ENCODE measurements at regions not wholly inside any gene's neighbourhood (a gene's known extent, or its start where the extent isn't known, plus 50 kb on each side); places are given as distances from the start of the nearest gene placed in this dataset.

GRCh38 chr22:48647051-48647450 is 1180.6 kb downstream of the BRD1 start:
- TF ChIP-seq, protein P1, sequence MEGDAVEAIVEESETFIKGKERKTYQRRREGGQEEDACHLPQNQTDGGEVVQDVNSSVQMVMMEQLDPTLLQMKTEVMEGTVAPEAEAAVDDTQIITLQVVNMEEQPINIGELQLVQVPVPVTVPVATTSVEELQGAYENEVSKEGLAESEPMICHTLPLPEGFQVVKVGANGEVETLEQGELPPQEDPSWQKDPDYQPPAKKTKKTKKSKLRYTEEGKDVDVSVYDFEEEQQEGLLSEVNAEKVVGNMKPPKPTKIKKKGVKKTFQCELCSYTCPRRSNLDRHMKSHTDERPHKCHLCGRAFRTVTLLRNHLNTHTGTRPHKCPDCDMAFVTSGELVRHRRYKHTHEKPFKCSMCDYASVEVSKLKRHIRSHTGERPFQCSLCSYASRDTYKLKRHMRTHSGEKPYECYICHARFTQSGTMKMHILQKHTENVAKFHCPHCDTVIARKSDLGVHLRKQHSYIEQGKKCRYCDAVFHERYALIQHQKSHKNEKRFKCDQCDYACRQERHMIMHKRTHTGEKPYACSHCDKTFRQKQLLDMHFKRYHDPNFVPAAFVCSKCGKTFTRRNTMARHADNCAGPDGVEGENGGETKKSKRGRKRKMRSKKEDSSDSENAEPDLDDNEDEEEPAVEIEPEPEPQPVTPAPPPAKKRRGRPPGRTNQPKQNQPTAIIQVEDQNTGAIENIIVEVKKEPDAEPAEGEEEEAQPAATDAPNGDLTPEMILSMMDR (IDR thresholded peaks at IDR 0.05): no peak
- TF ChIP-seq POLR2A (IDR thresholded peaks at IDR 0.05): no peak

Measured in heart left ventricle (tissue), 13 donors.